Aorta (tissue), 5 donors: ENCODE measurements at regions not wholly inside any gene's neighbourhood (a gene's known extent, or its start where the extent isn't known, plus 50 kb on each side); places are given as distances from the start of the nearest gene placed in this dataset.

Experiments
- ATAC-seq: fragments of 200-7000 bp; cut with Tn5 transposase; one replicate; pipeline ENCODE4 v1.9.1; 2022; ENCODE audit warnings: moderate library complexity; ENCODE audit not compliant: low FRiP score
- DNase-seq, 2 donors: peaks; one replicate each; pipeline ENCODE4 v3.0.0-alpha.2; 2020
- H3K27ac ChIP-seq, 2 donors: one replicate each; pipeline ENCODE4 v1.5.1; 2013; ENCODE audit warnings: low read length in 2 of 2, mild to moderate bottlenecking in 2 of 2, moderate library complexity in 2 of 2, control low read depth in 1 of 2, inconsistent platforms in 1 of 2, low read depth in 1 of 2
- H3K27me3 ChIP-seq, 2 donors: one replicate each; pipeline ENCODE4 v1.6.1; 2013; ENCODE audit warnings: control low read depth in 1 of 2, low read length in 1 of 2, mild to moderate bottlenecking in 1 of 2, moderate library complexity in 1 of 2; ENCODE audit not compliant: insufficient read depth in 2 of 2, control insufficient read depth in 1 of 2
- H3K36me3 ChIP-seq, 2 donors: one replicate each; pipeline ENCODE4 v1.6.1; 2013; ENCODE audit warnings: control low read depth in 1 of 2, low read length in 1 of 2, mild to moderate bottlenecking in 1 of 2; ENCODE audit not compliant: insufficient read depth in 2 of 2, control insufficient read depth in 1 of 2
- H3K4me1 ChIP-seq, 2 donors: one replicate each; pipeline ENCODE4 v1.6.1; 2013; ENCODE audit warnings: low read length in 2 of 2, control low read depth in 1 of 2, mild to moderate bottlenecking in 1 of 2, moderate library complexity in 1 of 2; ENCODE audit not compliant: insufficient read depth in 2 of 2, control insufficient read depth in 1 of 2
- H3K4me3 ChIP-seq, 2 donors: one replicate each; pipeline ENCODE4 v1.5.1; 2013; ENCODE audit warnings: low read length in 2 of 2, control low read depth in 1 of 2, mild to moderate bottlenecking in 1 of 2
- H3K9me3 ChIP-seq: one replicate; pipeline ENCODE4 v1.6.1; 2013; ENCODE audit warnings: mild to moderate bottlenecking, low read length; ENCODE audit not compliant: control insufficient read depth
- WGBS, 2 donors: extraction: QIAGEN DNeasy Blood & Tissue Kit; methylation state at CpG; one replicate each; pipeline ENCODE4 v1.1.7; 2013; 5-methylcytosine and 5-hydroxymethylcytosine counted together
- intact Hi-C, 2 donors: fragments of 100-400 bp; cut with DNase I; formaldehyde crosslinking; loops; one replicate each; pipeline versions ENCODE4 v1.14.2 to v1.15.0; 2022
- donor health status: healthy with polysubstance abuse.
- donor health status: Bipolar disorder and iron deficiency.
- donor health status: DM: no; HTN: no; CAD: no.
- donor health status: DM: no; HTN: no; CAD: no.
- donor health status: DM: yes; HTN: yes; CAD: no.

DNA sequence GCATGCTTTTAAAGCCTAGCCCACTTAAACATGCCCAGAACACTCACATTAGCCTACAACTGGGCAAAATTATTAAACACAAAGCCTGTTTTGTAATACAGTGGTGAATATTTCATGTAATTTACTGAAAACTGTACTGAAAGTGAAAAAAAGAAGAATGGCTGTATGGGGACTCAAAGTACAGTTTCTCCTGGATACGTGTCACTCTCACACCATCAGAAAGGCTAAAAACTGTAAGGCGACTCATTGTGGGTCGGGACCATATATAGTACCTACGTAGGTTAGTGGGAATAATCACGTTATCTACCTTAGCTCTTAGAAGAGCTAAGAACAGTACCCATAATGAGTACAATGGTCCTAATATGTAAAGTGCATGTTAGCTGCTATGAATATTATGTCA lies 80.2 kb upstream of the SPATA12 start:
- ATAC-seq = no peak
- no peaks in the 10 kb centered on the region for H3K9me3 ChIP-seq
- WGBS, 2 donors = 97% methylated on average over 5 of the region's 5 CpGs
- H3K36me3 ChIP-seq = no peaks in the 10 kb centered on the region
- no peaks in the 10 kb centered on the region for H3K4me1 ChIP-seq
- H3K4me3 ChIP-seq = no peak overlapping the region
- H3K27me3 ChIP-seq = no peaks in the 10 kb centered on the region
- intact Hi-C loops = loop anchor here in 1 of 2 donors (5.0 kb wide), 1 partner anchor 58 kb away; no protein-coding TSS in a partner anchor
- DNase-seq = no peak
- no peak overlapping the region for H3K27ac ChIP-seq

DNA sequence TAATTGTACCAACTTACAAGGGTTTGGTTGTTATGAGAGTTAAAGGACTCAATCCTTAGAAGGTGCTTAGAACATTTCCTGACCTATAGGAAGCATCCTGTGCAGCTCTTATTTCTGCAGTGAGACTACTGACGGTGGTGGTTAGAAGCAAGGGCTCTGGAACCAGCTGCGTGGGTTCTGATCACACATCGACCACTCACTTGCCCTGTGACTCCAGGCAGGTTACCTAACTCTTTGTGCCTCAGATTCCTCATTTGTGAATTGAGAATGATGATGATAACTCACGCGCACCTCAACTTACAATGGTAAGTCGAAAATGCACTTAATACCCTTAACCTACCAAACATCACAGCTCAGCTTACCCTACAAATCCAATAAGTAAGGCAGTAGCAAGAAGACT lies 80.7 kb upstream of the SPATA12 start:
- H3K9me3 ChIP-seq = no peaks in the 10 kb centered on the region
- H3K4me1 ChIP-seq = no peaks in the 10 kb centered on the region
- ATAC-seq = no peak
- DNase-seq = no peak
- H3K4me3 ChIP-seq = no peak overlapping the region
- intact Hi-C loops = loop anchor here in 1 of 2 donors (5.0 kb wide), 1 partner anchor 57 kb away; no protein-coding TSS in a partner anchor
- H3K27me3 ChIP-seq = no peaks in the 10 kb centered on the region
- H3K27ac ChIP-seq = no peak overlapping the region
- WGBS, 2 donors = 82 to 89% methylated on average over 6 of the region's 6 CpGs
- H3K36me3 ChIP-seq = no peaks in the 10 kb centered on the region

DNA sequence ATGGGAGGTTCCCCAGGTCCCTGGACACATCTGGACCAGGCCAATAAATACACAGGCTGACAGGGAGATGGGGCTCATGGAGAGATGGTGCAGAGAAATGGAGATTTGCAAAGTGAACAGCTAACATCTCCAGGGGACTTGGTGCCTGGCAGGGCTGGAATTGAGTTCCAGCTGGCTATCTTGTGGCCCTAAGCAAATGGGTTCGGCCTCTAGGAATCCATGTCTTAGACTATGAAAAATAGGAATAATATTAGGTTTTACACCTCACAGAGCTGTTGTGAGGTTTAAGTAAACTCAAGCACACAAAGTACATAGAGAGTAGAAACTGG lies 82.9 kb upstream of the SPATA12 start:
- DNase-seq = no peak
- Histone ChIP-seq H3K27ac (no peak overlapping the region), H3K4me1 (no peaks in the 10 kb centered on the region), H3K4me3 (no peak overlapping the region), H3K27me3 (no peaks in the 10 kb centered on the region), H3K9me3 (no peaks in the 10 kb centered on the region), H3K36me3 (no peaks in the 10 kb centered on the region)
- WGBS, 2 donors = 88 to 95% methylated on average over 1 of the region's 1 CpG
- no peak for ATAC-seq
- intact Hi-C loops = no loop called here

- no peak for ATAC-seq
- Histone ChIP-seq H3K36me3 (no peaks in the 10 kb centered on the region), H3K27me3 (no peaks in the 10 kb centered on the region), H3K4me1 (no peaks in the 10 kb centered on the region), H3K9me3 (no peaks in the 10 kb centered on the region), H3K4me3 (no peak overlapping the region), H3K27ac (no peak overlapping the region)
- intact Hi-C loops = no loop called here
- no peak for DNase-seq
- 79 to 81% methylated on average over 9 of the region's 9 CpGs for WGBS, 2 donors
Measured at GRCh38 chr3:56976651-56977560, 83.6 kb upstream of the SPATA12 start.

GRCh38 chr3:56975567-56975966 lies 84.9 kb upstream of the SPATA12 start:
- Histone ChIP-seq H3K9me3 (no peaks in the 10 kb centered on the region), H3K27ac (no peak overlapping the region), H3K27me3 (no peaks in the 10 kb centered on the region), H3K36me3 (no peaks in the 10 kb centered on the region), H3K4me1 (no peaks in the 10 kb centered on the region), H3K4me3 (no peak overlapping the region)
- ATAC-seq (no peak), DNase-seq (no peak)
- intact Hi-C loops = no loop called here
- WGBS, 2 donors = 79 to 85% methylated on average over 1 of the region's 1 CpG

- H3K4me3 ChIP-seq = no peak overlapping the region
- H3K27ac ChIP-seq = no peak overlapping the region
- 50 to 62% methylated on average over 9 of the region's 9 CpGs for WGBS, 2 donors
- H3K9me3 ChIP-seq = no peaks in the 10 kb centered on the region
- intact Hi-C loops = no loop called here
- ATAC-seq (no peak), DNase-seq (no peak)
- H3K27me3 ChIP-seq = no peaks in the 10 kb centered on the region
- H3K4me1 ChIP-seq = no peaks in the 10 kb centered on the region
- H3K36me3 ChIP-seq = no peaks in the 10 kb centered on the region
Measured at GRCh38 chr3:56974247-56974930, 86.1 kb upstream of the SPATA12 start.

DNA sequence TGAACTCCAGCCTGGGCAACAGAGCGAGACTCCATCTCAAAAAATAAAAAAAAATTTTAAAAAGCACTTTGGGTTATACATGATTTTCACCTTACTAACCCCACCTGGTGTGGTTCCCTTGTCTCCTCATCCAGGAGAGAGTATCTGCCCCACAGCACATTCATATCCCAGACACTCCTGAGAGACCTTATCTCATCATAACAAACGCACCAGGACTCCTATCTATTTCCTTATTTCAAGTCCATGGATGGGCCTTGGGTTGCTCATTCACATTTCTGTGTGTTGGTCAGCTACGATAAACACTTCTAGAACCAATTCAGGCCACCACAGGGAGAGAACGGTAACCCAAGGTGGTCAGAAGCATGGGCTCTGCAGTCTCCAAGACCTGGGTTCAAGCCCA lies 88.6 kb upstream of the SPATA12 start:
- ATAC-seq (no peak), DNase-seq (no peak)
- Histone ChIP-seq H3K9me3 (no peaks in the 10 kb centered on the region), H3K4me1 (no peaks in the 10 kb centered on the region), H3K36me3 (no peaks in the 10 kb centered on the region), H3K27me3 (no peaks in the 10 kb centered on the region), H3K27ac (no peak overlapping the region), H3K4me3 (no peak overlapping the region)
- intact Hi-C loops = no loop called here
- 93 to 94% methylated on average over 4 of the region's 4 CpGs for WGBS, 2 donors

- Histone ChIP-seq H3K4me3 (no peak overlapping the region), H3K36me3 (no peaks in the 10 kb centered on the region), H3K27me3 (no peaks in the 10 kb centered on the region), H3K4me1 (no peaks in the 10 kb centered on the region), H3K9me3 (no peaks in the 10 kb centered on the region), H3K27ac (no peak overlapping the region)
- 81 to 84% methylated on average over 12 of the region's 12 CpGs for WGBS, 2 donors
- ATAC-seq (no peak), DNase-seq (no peak)
- intact Hi-C loops = no loop called here
Measured at GRCh38 chr3:56971261-56971660, 89.2 kb upstream of the SPATA12 start.

DNA sequence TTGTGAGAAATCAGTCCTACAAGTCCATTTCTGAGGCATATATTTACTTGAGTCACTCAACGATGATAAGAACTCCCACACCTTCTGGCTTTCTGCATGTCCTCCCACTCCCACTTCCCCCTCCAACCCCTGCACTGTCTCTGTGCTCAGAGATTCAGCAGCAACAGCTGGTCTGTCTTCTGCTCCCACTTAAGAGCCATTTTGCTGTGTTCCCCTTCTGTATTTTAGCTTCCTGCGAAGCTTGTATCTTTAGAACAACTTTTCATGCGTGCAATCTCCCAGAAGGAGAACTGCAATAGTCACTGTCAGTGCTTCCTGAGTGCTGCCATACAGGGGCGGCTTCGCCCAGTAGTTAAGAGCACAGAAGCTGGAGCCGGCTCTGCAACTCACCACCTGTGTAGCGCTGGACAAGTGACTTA lies 90.0 kb upstream of the SPATA12 start:
- peak; percentile 11 for ATAC-seq
- Histone ChIP-seq H3K27ac (no peak overlapping the region), H3K4me1 (no peaks in the 10 kb centered on the region), H3K9me3 (no peaks in the 10 kb centered on the region), H3K36me3 (no peaks in the 10 kb centered on the region), H3K4me3 (no peak overlapping the region), H3K27me3 (no peaks in the 10 kb centered on the region)
- 76 to 77% methylated on average over 7 of the region's 7 CpGs for WGBS, 2 donors
- intact Hi-C loops = no loop called here
- no peak for DNase-seq
